Adrenal gland (tissue), 9 donors: ENCODE measurements at regions not wholly inside any gene's neighbourhood (a gene's known extent, or its start where the extent isn't known, plus 50 kb on each side); places are given as distances from the start of the nearest gene placed in this dataset.
"Not testable (repeated sequence)": the region's sequence is repeated elsewhere in the genome, so short reads cannot be mapped to it uniquely, and the experiment has no call there.

Source experiments
- DNase-seq, 7 donors: peaks; one replicate each; pipeline ENCODE4 v3.0.0-alpha.2; 2019 to 2020
- H3K27ac ChIP-seq, 5 donors: fragments of 200-600 bp; sonication (generic) in 4 of 5; 1 replicate in 3 of 5; 2 replicates in 2 of 5; pipeline versions ENCODE4 v1.5.1 to v1.8.0; 2016 to 2020; ENCODE audit warnings: mild to moderate bottlenecking in 1 of 5
- H3K27me3 ChIP-seq: fragments of 200-600 bp; 2 replicates; pipeline ENCODE4 v1.8.0; 2021
- H3K36me3 ChIP-seq, 2 donors: fragments of 200-600 bp; replicated peaks in 1 of 2; 1 replicate in 1 of 2; 2 replicates in 1 of 2; pipeline versions ENCODE4 v1.5.1 to v1.8.0; 2018 to 2022
- H3K4me1 ChIP-seq, 2 donors: fragments of 200-600 bp; replicated peaks in 1 of 2; 1 replicate in 1 of 2; 2 replicates in 1 of 2; pipeline versions ENCODE4 v1.5.1 to v1.8.0; 2018 to 2021
- H3K4me3 ChIP-seq, 4 donors: fragments of 200-600 bp; sonication (generic) in 3 of 4; one replicate each; pipeline ENCODE4 v1.5.1; 2016 to 2018
- H3K9me3 ChIP-seq, 3 donors: fragments of 200-600 bp; sonication (generic) in 1 of 3; replicated peaks in 1 of 3; 1 replicate in 2 of 3; 2 replicates in 1 of 3; pipeline versions ENCODE4 v1.5.1 to v1.8.0; 2016 to 2021
- POLR2A ChIP-seq, 2 donors: fragments of 450-650 bp; IDR thresholded peaks; one replicate each; pipeline ENCODE4 v1.6.1; 2017; ENCODE audit warnings: antibody characterized with exemption in 2 of 2, mild to moderate bottlenecking in 2 of 2, moderate library complexity in 1 of 2
- WGBS, 4 donors: extraction: QIAGEN DNeasy Blood & Tissue Kit in 2 of 4; methylation state at CpG; one replicate each; pipeline versions ENCODE4 v1.1.5 to v1.1.7; 2013 to 2017; 5-methylcytosine and 5-hydroxymethylcytosine counted together
- intact Hi-C, 2 donors: fragments of 100-400 bp; cut with DNase I; formaldehyde crosslinking; loops; one replicate each; pipeline versions ENCODE4 v1.14.1 to v1.15.0; 2022 to 2023
- TF ChIP-seq, protein P1 (sequence below), 6 experiments: fragments of 450-650 bp in 4 of 6; fragments of 200-600 bp in 2 of 6; sonication (generic) in 1 of 6; IDR thresholded peaks; 1 replicate in 5 of 6; 2 replicates in 1 of 6; pipeline versions ENCODE4 v1.5.1 to v1.8.0; 2016 to 2021; ENCODE audit warnings: antibody characterized with exemption in 6 of 6, mild to moderate bottlenecking in 2 of 6, moderate library complexity in 1 of 6
- donor health status: healthy with polysubstance abuse.
- donor health status: Bipolar disorder and iron deficiency.
- donor health status: DM: yes; HTN: yes; CAD: no.
- donor health status: DM: no; HTN: no; CAD: no.
- donor health status: DM: no; HTN: no; CAD: no.

DNA sequence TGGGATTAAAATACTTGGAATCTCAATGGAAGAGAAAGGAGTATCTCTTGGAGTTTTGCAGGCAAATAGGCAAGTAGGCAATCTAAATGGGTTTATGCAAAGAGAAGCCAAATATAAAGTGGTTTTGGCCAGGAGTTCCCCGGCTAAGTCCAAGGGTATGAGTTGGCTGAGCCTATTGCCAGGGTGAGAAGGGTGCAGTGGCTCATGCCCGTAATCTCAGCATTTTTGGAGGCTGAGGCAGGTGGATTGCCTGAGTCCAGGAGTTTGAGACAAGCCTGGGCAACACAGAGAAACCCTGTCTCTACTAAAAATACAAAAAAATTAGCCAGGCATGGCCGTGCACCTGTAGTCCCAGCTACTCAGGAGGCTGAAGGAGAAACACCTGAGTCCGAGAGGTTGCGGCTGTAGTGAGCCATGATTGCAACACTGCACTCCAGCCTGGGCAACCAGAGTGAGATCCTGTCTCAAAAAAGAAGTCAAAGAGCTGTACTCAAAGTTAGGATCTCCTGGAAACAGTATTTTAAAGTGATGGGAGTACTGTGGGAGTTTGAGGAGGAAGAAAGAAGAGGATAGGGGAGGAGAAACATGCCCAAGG, 130.4 kb upstream of the RAB18 start:
- Histone ChIP-seq H3K36me3 (no peaks in the 10 kb centered on the region), H3K9me3 (no peaks in the 10 kb centered on the region), H3K4me1 (no peaks in the 10 kb centered on the region), H3K27ac (no peak overlapping the region), H3K4me3 (no peak overlapping the region), H3K27me3 (peaks cover 5% of the 10 kb centered on the region)
- TF ChIP-seq, protein P1, sequence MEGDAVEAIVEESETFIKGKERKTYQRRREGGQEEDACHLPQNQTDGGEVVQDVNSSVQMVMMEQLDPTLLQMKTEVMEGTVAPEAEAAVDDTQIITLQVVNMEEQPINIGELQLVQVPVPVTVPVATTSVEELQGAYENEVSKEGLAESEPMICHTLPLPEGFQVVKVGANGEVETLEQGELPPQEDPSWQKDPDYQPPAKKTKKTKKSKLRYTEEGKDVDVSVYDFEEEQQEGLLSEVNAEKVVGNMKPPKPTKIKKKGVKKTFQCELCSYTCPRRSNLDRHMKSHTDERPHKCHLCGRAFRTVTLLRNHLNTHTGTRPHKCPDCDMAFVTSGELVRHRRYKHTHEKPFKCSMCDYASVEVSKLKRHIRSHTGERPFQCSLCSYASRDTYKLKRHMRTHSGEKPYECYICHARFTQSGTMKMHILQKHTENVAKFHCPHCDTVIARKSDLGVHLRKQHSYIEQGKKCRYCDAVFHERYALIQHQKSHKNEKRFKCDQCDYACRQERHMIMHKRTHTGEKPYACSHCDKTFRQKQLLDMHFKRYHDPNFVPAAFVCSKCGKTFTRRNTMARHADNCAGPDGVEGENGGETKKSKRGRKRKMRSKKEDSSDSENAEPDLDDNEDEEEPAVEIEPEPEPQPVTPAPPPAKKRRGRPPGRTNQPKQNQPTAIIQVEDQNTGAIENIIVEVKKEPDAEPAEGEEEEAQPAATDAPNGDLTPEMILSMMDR (IDR thresholded peaks at IDR 0.05), result no peak
- TF ChIP-seq POLR2A (IDR thresholded peaks at IDR 0.05), result no peak
- DNase-seq, result no peak
- 80 to 96% (median 83%) methylated on average over 5 of the region's 5 CpGs for WGBS, 4 donors
- intact Hi-C loops, result no loop called here

DNA sequence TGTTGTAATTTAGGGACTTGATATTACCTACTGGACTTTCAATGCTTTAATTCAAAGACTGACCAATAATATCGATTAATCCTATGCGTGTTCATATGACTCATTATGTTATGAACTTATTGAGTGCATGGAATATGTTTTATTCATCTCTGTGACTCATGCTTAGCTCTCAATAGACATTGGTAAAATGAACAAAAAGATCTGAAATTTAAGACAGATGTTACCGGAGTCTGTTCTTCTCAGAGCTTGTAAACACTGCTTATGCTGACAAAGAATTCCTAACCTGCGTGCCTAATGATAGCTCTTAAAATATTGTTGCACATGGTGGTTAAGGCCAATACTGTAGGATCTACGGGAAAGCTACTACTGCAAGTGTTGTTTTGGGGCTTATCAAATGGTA, 131.5 kb upstream of the ACBD5 start:
- intact Hi-C loops, result no loop called here
- Histone ChIP-seq H3K4me3 (no peak overlapping the region), H3K36me3 (no peaks in the 10 kb centered on the region), H3K27ac (no peak overlapping the region), H3K9me3 (no peaks in the 10 kb centered on the region), H3K27me3 (peaks cover 5% of the 10 kb centered on the region), H3K4me1 (no peaks in the 10 kb centered on the region)
- WGBS, 4 donors, result 81 to 95% (median 90%) methylated on average over 5 of the region's 5 CpGs
- DNase-seq, result no peak
- TF ChIP-seq POLR2A (IDR thresholded peaks at IDR 0.05), result no peak
- TF ChIP-seq, protein P1 (IDR thresholded peaks at IDR 0.05), result no peak

DNA sequence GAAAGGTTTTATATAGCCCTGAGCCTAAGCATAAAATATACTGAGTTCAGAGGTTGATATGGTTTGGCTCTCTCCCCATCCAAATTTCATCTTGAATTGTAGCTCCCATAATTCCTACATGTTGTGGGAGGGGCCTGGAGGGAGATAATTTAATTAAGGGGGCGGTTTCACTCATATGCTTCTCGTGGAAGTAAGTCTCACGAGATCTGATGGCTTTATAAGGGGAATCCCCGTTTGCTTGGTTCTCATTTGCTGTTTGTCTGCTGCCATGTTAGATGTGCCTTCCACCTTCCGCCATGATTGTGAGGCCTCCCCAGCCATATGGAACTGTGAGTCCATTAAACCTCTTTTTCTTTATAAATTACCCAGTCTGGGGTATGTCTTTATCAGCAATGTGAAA, 130.8 kb upstream of the ACBD5 start:
- H3K36me3 ChIP-seq, DNase-seq, H3K9me3 ChIP-seq, H3K27ac ChIP-seq, intact Hi-C loops, H3K4me3 ChIP-seq, H3K27me3 ChIP-seq, H3K4me1 ChIP-seq: not testable (repeated sequence)
- WGBS, 4 donors, result 78 to 89% (median 84%) methylated on average over 5 of the region's 5 CpGs

DNA sequence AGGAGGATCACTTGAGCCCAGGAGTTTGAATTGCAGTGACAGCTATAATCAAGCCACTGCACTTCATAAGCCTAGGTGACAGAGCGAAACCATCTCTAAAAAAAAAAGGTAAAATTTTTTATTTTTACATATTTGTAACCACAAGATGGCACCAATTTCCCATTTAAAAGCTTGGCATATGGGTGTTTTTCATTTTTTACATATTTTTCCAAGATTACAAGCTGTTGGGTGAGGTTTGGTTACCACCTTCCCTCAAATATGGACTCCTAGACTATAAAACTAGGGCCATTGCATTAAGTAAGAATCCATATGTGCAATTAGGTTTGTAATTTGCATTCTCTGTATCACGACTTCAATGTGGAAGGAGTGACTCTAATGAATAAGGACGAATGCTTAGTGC, 129.3 kb upstream of the ACBD5 start:
- Histone ChIP-seq H3K36me3 (no peaks in the 10 kb centered on the region), H3K27ac (no peak overlapping the region), H3K27me3 (peaks cover 5% of the 10 kb centered on the region), H3K4me3 (no peak overlapping the region), H3K9me3 (no peaks in the 10 kb centered on the region), H3K4me1 (no peaks in the 10 kb centered on the region)
- 74 to 82% (median 75%) methylated on average over 3 of the region's 3 CpGs for WGBS, 4 donors
- TF ChIP-seq POLR2A (IDR thresholded peaks at IDR 0.05), result no peak
- TF ChIP-seq, protein P1 (IDR thresholded peaks at IDR 0.05), result peak in 4 of 6 experiments; percentile 4 to 38 (median 17)
- no peak for DNase-seq
- intact Hi-C loops, result no loop called here

DNA sequence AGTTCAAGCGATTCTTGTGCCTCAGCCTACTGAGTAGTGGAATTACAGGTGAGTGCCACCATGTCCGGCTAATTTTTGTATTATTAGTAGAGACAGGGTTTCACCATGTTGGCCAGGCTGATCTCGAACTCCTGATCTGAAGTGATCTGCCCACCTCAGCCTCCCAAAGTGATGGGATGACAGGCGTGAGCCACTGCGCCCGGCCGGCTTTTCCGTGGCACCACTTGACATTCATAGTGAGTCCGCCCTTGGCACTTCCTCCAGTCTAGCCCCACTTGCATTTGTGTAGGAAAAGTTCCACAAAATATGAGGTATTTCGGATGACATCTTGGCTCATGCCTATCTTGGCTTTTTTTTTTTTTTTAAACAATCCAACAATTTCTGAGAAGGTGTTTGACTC, 128.1 kb upstream of the ACBD5 start:
- WGBS, 4 donors, result 83 to 90% (median 85%) methylated on average over 10 of the region's 10 CpGs
- no peak overlapping the region for H3K27ac ChIP-seq
- no peaks in the 10 kb centered on the region for H3K36me3 ChIP-seq
- H3K27me3 ChIP-seq, result peaks cover 5% of the 10 kb centered on the region
- no peaks in the 10 kb centered on the region for H3K4me1 ChIP-seq
- TF ChIP-seq, protein P1 (IDR thresholded peaks at IDR 0.05), result no peak
- H3K9me3 ChIP-seq, result no peaks in the 10 kb centered on the region
- intact Hi-C loops, result no loop called here
- no peak overlapping the region for H3K4me3 ChIP-seq
- DNase-seq, result no peak
